ENCODE measurements at regions not wholly inside any gene's neighbourhood (a gene's known extent, or its start where the extent isn't known, plus 50 kb on each side); places are given as distances from the start of the nearest gene placed in this dataset.
A peak's percentile ranks its signal among the peaks of the same experiment; 100 is the strongest.

GRCh38 chr3:16048435-16049318, 125.8 kb upstream of the GALNT15 start:
- Histone ChIP-seq H3K27me3 (ENCODE audit: low read depth) (no peaks in the 10 kb centered on the region), H3K36me3 (replicated peaks) (no peaks in the 10 kb centered on the region), H3K4me3 (no peak overlapping the region), H3K4me1 (no peaks in the 10 kb centered on the region), H3K9me3 (no peaks in the 10 kb centered on the region)
- in situ Hi-C loops (cut with MboI; ENCODE audit: low sequenced_read_pairs) = no loop called here
- peak; percentile 47 to 62 for DNase-seq (ENCODE audit: low spot score in 2 of 2)

DNA sequence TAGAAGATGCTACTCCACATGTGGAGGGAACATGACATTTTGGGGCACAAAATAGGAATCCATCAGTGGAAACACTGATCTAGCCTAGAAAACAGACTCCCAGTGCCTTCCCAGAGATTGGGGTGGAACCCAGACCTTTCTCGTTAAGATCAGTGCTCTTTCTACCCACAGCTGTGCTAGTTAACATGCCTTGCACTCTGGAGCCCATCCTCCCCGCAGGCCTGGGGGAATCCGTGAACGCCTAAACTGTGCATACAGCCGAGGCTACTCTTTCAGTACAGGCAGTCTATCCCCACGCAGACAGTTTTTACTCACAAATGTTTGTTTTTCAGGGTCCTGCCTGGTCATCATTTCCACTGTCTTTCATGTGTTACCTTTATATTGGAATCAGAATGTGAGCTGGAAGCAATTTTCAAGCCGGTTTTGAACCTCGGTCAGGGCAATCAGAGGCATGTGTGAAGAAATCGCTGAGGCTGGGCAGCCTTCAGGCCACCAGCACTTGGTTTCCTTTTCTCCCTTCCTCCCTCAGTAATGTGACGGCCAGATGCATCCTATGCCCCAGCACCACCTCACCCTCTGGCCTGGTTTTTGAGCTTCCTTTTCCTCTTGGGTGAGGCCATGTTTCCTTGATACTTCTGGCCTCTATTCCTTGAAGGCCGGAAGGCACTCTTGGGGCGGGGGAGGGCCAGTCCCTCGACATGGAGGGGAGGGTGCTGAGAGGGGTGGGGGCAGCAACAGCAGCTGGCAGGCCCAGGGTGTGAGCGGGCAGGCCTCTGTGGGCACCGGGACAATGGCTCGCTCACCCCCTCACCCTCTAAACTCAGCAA, 123.6 kb upstream of the GALNT15 start:
- no peaks in the 10 kb centered on the region for H3K27me3 ChIP-seq (ENCODE audit: low read depth)
- no peaks in the 10 kb centered on the region for H3K36me3 ChIP-seq (replicated peaks)
- in situ Hi-C loops (cut with MboI; ENCODE audit: low sequenced_read_pairs) = loop anchor here (10.0 kb wide), 1 partner anchor 194 kb away; no protein-coding TSS in a partner anchor
- H3K4me3 ChIP-seq = no peak overlapping the region
- H3K4me1 ChIP-seq = no peaks in the 10 kb centered on the region
- no peaks in the 10 kb centered on the region for H3K9me3 ChIP-seq
- no peak for DNase-seq (ENCODE audit: low spot score in 2 of 2)

GRCh38 chr3:16051691-16052090, 122.8 kb upstream of the GALNT15 start:
- H3K27me3 ChIP-seq (ENCODE audit: low read depth) = no peaks in the 10 kb centered on the region
- in situ Hi-C loops (cut with MboI; ENCODE audit: low sequenced_read_pairs) = loop anchor here (10.0 kb wide), 1 partner anchor 193 kb away; no protein-coding TSS in a partner anchor
- H3K4me3 ChIP-seq = no peak overlapping the region
- no peak for DNase-seq (ENCODE audit: low spot score in 2 of 2)
- no peaks in the 10 kb centered on the region for H3K4me1 ChIP-seq
- H3K9me3 ChIP-seq = no peaks in the 10 kb centered on the region
- no peaks in the 10 kb centered on the region for H3K36me3 ChIP-seq (replicated peaks)

DNA sequence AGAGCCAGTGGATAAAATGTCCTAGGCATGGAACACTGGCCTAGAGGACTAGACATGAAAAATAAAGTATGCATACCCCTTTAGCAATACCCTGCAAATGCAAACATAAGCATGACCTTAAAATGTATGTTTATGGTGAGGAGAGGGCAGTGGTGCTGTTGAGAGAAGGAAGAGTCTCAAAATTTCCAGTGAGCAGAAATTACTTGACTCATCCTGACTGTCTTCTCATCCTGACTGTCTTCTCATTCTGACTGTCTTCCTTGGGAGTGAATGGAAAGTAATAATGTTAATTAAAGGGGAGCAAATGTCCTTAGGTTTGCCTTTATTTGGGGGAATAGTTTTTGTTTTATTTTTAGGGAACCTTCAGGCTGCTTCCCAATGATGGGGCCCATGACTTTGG, 121.5 kb upstream of the GALNT15 start:
- no peaks in the 10 kb centered on the region for H3K4me1 ChIP-seq
- in situ Hi-C loops (cut with MboI; ENCODE audit: low sequenced_read_pairs) = loop anchor here (10.0 kb wide), 1 partner anchor 192 kb away; no protein-coding TSS in a partner anchor
- H3K4me3 ChIP-seq = no peak overlapping the region
- no peaks in the 10 kb centered on the region for H3K9me3 ChIP-seq
- no peaks in the 10 kb centered on the region for H3K36me3 ChIP-seq (replicated peaks)
- no peaks in the 10 kb centered on the region for H3K27me3 ChIP-seq (ENCODE audit: low read depth)
- DNase-seq (ENCODE audit: low spot score in 2 of 2) = no peak

- Histone ChIP-seq H3K9me3 (no peaks in the 10 kb centered on the region), H3K36me3 (replicated peaks) (no peaks in the 10 kb centered on the region), H3K27me3 (ENCODE audit: low read depth) (no peaks in the 10 kb centered on the region), H3K4me1 (no peaks in the 10 kb centered on the region), H3K4me3 (no peak overlapping the region)
- DNase-seq (ENCODE audit: low spot score in 2 of 2) = no peak
- in situ Hi-C loops (cut with MboI; ENCODE audit: low sequenced_read_pairs) = loop anchor here (10.0 kb wide), 1 partner anchor 191 kb away; no protein-coding TSS in a partner anchor
Measured at GRCh38 chr3:16053794-16054193, 120.7 kb upstream of the GALNT15 start.

GRCh38 chr3:16055606-16056211, 118.8 kb upstream of the GALNT15 start:
- no peaks in the 10 kb centered on the region for H3K9me3 ChIP-seq
- no peak overlapping the region for H3K4me3 ChIP-seq
- DNase-seq (ENCODE audit: low spot score in 2 of 2) = no peak
- H3K36me3 ChIP-seq (replicated peaks) = no peaks in the 10 kb centered on the region
- in situ Hi-C loops (cut with MboI; ENCODE audit: low sequenced_read_pairs) = loop anchor here (10.0 kb wide), 1 partner anchor 189 kb away; no protein-coding TSS in a partner anchor
- H3K27me3 ChIP-seq (ENCODE audit: low read depth) = no peaks in the 10 kb centered on the region
- no peaks in the 10 kb centered on the region for H3K4me1 ChIP-seq

DNA sequence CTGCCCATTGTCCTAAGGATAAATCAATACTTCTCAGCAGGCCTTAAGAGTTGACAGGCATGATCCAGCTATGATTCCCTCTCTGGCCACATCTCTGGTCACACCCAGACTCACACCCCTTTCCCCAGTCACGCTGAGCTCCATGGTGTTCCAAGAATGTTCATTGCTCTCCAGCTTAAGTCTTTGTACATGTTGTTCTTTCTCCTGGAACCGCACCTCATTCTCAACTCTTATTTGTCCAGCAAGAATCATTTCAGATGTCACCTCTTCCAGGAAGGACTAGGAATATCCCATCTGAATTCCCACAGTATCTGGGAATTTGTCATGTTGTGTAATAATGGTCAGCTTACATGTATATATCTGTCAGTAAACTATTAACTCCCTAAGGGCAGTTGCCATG, 118.3 kb upstream of the GALNT15 start:
- Histone ChIP-seq H3K4me1 (no peaks in the 10 kb centered on the region), H3K27me3 (ENCODE audit: low read depth) (no peaks in the 10 kb centered on the region), H3K9me3 (no peaks in the 10 kb centered on the region), H3K4me3 (no peak overlapping the region), H3K36me3 (replicated peaks) (no peaks in the 10 kb centered on the region)
- no peak for DNase-seq (ENCODE audit: low spot score in 2 of 2)
- in situ Hi-C loops (cut with MboI; ENCODE audit: low sequenced_read_pairs) = loop anchor here (10.0 kb wide), 1 partner anchor 189 kb away; no protein-coding TSS in a partner anchor

GRCh38 chr3:16058521-16058920, 116.0 kb upstream of the GALNT15 start:
- Histone ChIP-seq H3K4me3 (no peak overlapping the region), H3K9me3 (no peaks in the 10 kb centered on the region), H3K27me3 (ENCODE audit: low read depth) (no peaks in the 10 kb centered on the region), H3K4me1 (no peaks in the 10 kb centered on the region), H3K36me3 (replicated peaks) (no peaks in the 10 kb centered on the region)
- DNase-seq (ENCODE audit: low spot score in 2 of 2) = no peak
- in situ Hi-C loops (cut with MboI; ENCODE audit: low sequenced_read_pairs) = loop anchor here (10.0 kb wide), 1 partner anchor 186 kb away; no protein-coding TSS in a partner anchor

- no peaks in the 10 kb centered on the region for H3K4me1 ChIP-seq
- no peaks in the 10 kb centered on the region for H3K36me3 ChIP-seq (replicated peaks)
- no peak for DNase-seq (ENCODE audit: low spot score in 2 of 2)
- no peaks in the 10 kb centered on the region for H3K27me3 ChIP-seq (ENCODE audit: low read depth)
- no peaks in the 10 kb centered on the region for H3K9me3 ChIP-seq
- in situ Hi-C loops (cut with MboI; ENCODE audit: low sequenced_read_pairs) = loop anchor here (10.0 kb wide), 1 partner anchor 186 kb away; no protein-coding TSS in a partner anchor
- H3K4me3 ChIP-seq = no peak overlapping the region
Measured at GRCh38 chr3:16059081-16059537, 115.4 kb upstream of the GALNT15 start.

DNA sequence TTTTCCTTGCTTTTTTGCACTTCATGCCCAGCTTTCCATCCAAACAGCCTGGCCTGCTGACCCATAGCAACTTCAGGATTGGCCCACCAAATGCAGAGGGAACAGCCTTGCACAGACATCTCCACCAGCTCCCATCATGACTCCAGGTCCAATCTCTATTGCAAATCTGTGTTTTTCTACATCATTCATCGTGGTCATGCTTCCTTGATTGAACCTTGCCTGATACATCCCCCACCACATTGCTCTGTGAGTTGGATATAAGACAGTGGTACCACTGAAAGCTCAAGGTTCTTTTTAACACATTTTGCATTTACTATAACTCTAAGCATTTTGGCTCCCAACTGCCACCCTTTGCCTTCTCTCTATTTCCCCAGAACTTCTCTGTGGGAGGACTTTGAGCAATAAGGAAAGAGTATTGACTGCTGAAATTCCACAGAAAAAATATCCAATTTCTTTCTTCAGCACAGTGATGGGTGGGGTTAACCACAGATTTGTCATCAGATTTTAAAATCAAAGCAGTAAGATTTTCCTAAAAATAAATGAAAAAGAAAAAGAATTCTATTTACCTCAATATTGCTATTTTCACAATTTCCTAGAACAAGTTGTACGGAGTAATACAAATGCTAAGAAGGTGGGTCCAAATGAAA, 114.6 kb upstream of the GALNT15 start:
- H3K36me3 ChIP-seq (replicated peaks) = no peaks in the 10 kb centered on the region
- H3K9me3 ChIP-seq = no peaks in the 10 kb centered on the region
- no peak overlapping the region for H3K4me3 ChIP-seq
- H3K27me3 ChIP-seq (ENCODE audit: low read depth) = no peaks in the 10 kb centered on the region
- H3K4me1 ChIP-seq = no peaks in the 10 kb centered on the region
- in situ Hi-C loops (cut with MboI; ENCODE audit: low sequenced_read_pairs) = loop anchor here (10.0 kb wide), 1 partner anchor 185 kb away; no protein-coding TSS in a partner anchor
- no peak for DNase-seq (ENCODE audit: low spot score in 2 of 2)

- DNase-seq (ENCODE audit: low spot score in 2 of 2) = no peak
- Histone ChIP-seq H3K4me1 (no peaks in the 10 kb centered on the region), H3K4me3 (no peak overlapping the region), H3K27me3 (ENCODE audit: low read depth) (no peaks in the 10 kb centered on the region), H3K9me3 (no peaks in the 10 kb centered on the region), H3K36me3 (replicated peaks) (no peaks in the 10 kb centered on the region)
- in situ Hi-C loops (cut with MboI; ENCODE audit: low sequenced_read_pairs) = no loop called here
Measured at GRCh38 chr3:16060358-16060852, 114.1 kb upstream of the GALNT15 start.

- no peak for DNase-seq (ENCODE audit: low spot score in 2 of 2)
- H3K27me3 ChIP-seq (ENCODE audit: low read depth) = no peaks in the 10 kb centered on the region
- in situ Hi-C loops (cut with MboI; ENCODE audit: low sequenced_read_pairs) = no loop called here
- no peak overlapping the region for H3K4me3 ChIP-seq
- H3K36me3 ChIP-seq (replicated peaks) = no peaks in the 10 kb centered on the region
- no peaks in the 10 kb centered on the region for H3K4me1 ChIP-seq
- H3K9me3 ChIP-seq = no peaks in the 10 kb centered on the region
Measured at GRCh38 chr3:16060945-16061344, 113.5 kb upstream of the GALNT15 start.

DNA sequence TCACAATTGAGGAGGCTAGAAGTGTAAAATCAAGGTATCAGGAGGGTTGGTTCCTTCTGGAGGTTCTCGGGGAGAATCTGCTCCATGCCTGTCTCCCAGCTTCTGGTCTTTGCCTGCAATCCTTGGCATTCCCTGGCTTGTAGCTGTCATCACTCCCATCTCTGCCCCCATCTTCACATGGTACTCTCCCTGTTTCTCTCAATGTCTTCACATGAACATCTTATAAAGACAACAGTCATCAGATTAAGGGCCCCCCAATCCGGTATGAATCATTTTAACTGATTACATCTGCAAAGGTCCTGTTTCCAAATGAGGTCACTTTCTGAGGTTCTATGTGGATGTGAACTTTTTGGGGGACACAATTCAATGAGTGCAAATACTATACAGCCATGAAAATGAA, 113.0 kb upstream of the GALNT15 start:
- Histone ChIP-seq H3K27me3 (ENCODE audit: low read depth) (no peaks in the 10 kb centered on the region), H3K36me3 (replicated peaks) (no peaks in the 10 kb centered on the region), H3K9me3 (no peaks in the 10 kb centered on the region), H3K4me1 (no peaks in the 10 kb centered on the region), H3K4me3 (no peak overlapping the region)
- in situ Hi-C loops (cut with MboI; ENCODE audit: low sequenced_read_pairs) = no loop called here
- DNase-seq (ENCODE audit: low spot score in 2 of 2) = no peak

Data from HAP-1 (cell line).